IMR-90 (cell line): ENCODE measurements at regions not wholly inside any gene's neighbourhood (a gene's known extent, or its start where the extent isn't known, plus 50 kb on each side); places are given as distances from the start of the nearest gene placed in this dataset.

Experiments
- ATAC-seq: fragments of 200-7000 bp; cut with Tn5 transposase; 2 replicates; pipeline ENCODE4 v1.9.1; 2020; ENCODE audit warnings: low read depth, mild to moderate bottlenecking, moderate library complexity
- BruUV-seq: library from RNA; stranded (reverse); fragments of 400-500 nt; replicated peaks from 2 replicates; lab custom pipeline; 2021; lab: Mats Ljungman, UMichigan
- CTCF ChIA-PET: fragments of 300-600 bp; formaldehyde crosslinking; extraction: SDS; loops from one replicate; lab custom pipeline; 2021; ENCODE audit warnings: antibody characterized with exemption; lab: Yijun Ruan, JAX
- POLR2A ChIA-PET: fragments of 300-600 bp; sonication (Branson Sonifier 250); formaldehyde crosslinking; loops from one replicate; lab custom pipeline; 2022; ENCODE audit warnings: antibody characterized with exemption; ENCODE audit not compliant: unreplicated experiment; lab: Charles Lee
- DNase-seq: peaks from one replicate; pipeline ENCODE4 v3.0.0; 2013
- H2AFZ ChIP-seq: replicated peaks from 2 replicates; pipeline ENCODE3; 2013; ENCODE audit warnings: low read length, mild to moderate bottlenecking; ENCODE audit not compliant: poor library complexity
- H2AK5ac ChIP-seq: 2 replicates; pipeline ENCODE4 v1.6.1; 2013; ENCODE audit warnings: low read depth, low read length, inconsistent platforms
- H2AK9ac ChIP-seq: replicated peaks from 2 replicates; pipeline ENCODE3; 2013; ENCODE audit warnings: mild to moderate bottlenecking, low read depth, low read length, moderate library complexity; ENCODE audit not compliant: poor library complexity
- H2BK120ac ChIP-seq: 2 replicates; pipeline ENCODE4 v1.6.1; 2013; ENCODE audit warnings: low read depth, low read length, inconsistent platforms
- H2BK15ac ChIP-seq: 3 replicates; pipeline ENCODE4 v1.6.1; 2013; ENCODE audit warnings: low read depth, low read length, inconsistent platforms
- H2BK20ac ChIP-seq: 2 replicates; pipeline ENCODE4 v1.6.1; 2013; ENCODE audit warnings: low read depth, mild to moderate bottlenecking, inconsistent platforms, low read length, moderate library complexity
- H2BK5ac ChIP-seq: 2 replicates; pipeline ENCODE4 v1.6.1; 2013; ENCODE audit warnings: mild to moderate bottlenecking, low read depth, low read length, inconsistent platforms; ENCODE audit not compliant: poor library complexity, severe bottlenecking
- H3K14ac ChIP-seq: replicated peaks from 2 replicates; pipeline ENCODE4 v1.6.1; 2013; ENCODE audit warnings: low read depth, low read length, inconsistent platforms
- H3K18ac ChIP-seq: 2 replicates; pipeline ENCODE4 v1.6.1; 2013; ENCODE audit warnings: low read depth, low read length, control low read depth
- H3K23ac ChIP-seq: 2 replicates; pipeline ENCODE4 v1.6.1; 2013; ENCODE audit warnings: low read depth, low read length, inconsistent platforms
- H3K27ac ChIP-seq: 2 replicates; pipeline ENCODE4 v1.5.1; 2013; ENCODE audit warnings: mild to moderate bottlenecking, control low read depth, low read length; ENCODE audit not compliant: insufficient read depth
- H3K27me3 ChIP-seq: 2 replicates; pipeline ENCODE4 v1.6.1; 2013; ENCODE audit warnings: low read length; ENCODE audit not compliant: control insufficient read depth, insufficient read depth
- H3K36me3 ChIP-seq: 2 replicates; pipeline ENCODE4 v1.6.1; 2013; ENCODE audit warnings: low read length, mixed read lengths; ENCODE audit not compliant: control insufficient read depth, insufficient read depth
- H3K4ac ChIP-seq: 2 replicates; pipeline ENCODE4 v1.6.1; 2013; ENCODE audit warnings: low read depth, low read length, inconsistent platforms
- H3K4me1 ChIP-seq: 2 replicates; pipeline ENCODE4 v1.6.1; 2013; ENCODE audit warnings: low read length, mixed read lengths; ENCODE audit not compliant: control insufficient read depth, insufficient read depth
- H3K4me2 ChIP-seq: 2 replicates; pipeline ENCODE4 v1.6.1; 2013; ENCODE audit warnings: low read depth, mild to moderate bottlenecking, control low read depth, low read length, moderate library complexity
- H3K4me3 ChIP-seq: 2 replicates; pipeline ENCODE4 v1.5.1; 2013; ENCODE audit warnings: low read depth, mild to moderate bottlenecking, control low read depth, low read length, moderate library complexity; ENCODE audit not compliant: insufficient read depth
- H3K56ac ChIP-seq: 2 replicates; pipeline ENCODE4 v1.6.1; 2013; ENCODE audit warnings: low read length, inconsistent platforms; ENCODE audit not compliant: insufficient read depth; ENCODE audit errors: extremely low read depth
- H3K79me1 ChIP-seq, 2 experiments: 2 replicates each; pipeline ENCODE4 v1.6.1; 2013; ENCODE audit warnings: low read length in 2 of 2, inconsistent platforms in 1 of 2, low read depth in 1 of 2
- H3K9ac ChIP-seq: 2 replicates; pipeline ENCODE4 v1.6.1; 2013; ENCODE audit warnings: low read depth, low read length, control low read depth
- H3K9me1 ChIP-seq: 2 replicates; pipeline ENCODE4 v1.6.1; 2013; ENCODE audit warnings: low read length, inconsistent platforms; ENCODE audit not compliant: insufficient read depth
- H3K9me3 ChIP-seq: 2 replicates; pipeline ENCODE4 v1.6.1; 2013; ENCODE audit warnings: low read length; ENCODE audit not compliant: control insufficient read depth, insufficient read depth
- H4K20me1 ChIP-seq: 2 replicates; pipeline ENCODE4 v1.6.1; 2013; ENCODE audit warnings: low read length, inconsistent platforms; ENCODE audit not compliant: insufficient read depth
- H4K5ac ChIP-seq: 2 replicates; pipeline ENCODE4 v1.6.1; 2013; ENCODE audit warnings: mild to moderate bottlenecking, low read depth, low read length, control low read depth
- H4K8ac ChIP-seq, 2 experiments: 2 replicates each; pipeline ENCODE4 v1.6.1; 2013; ENCODE audit warnings: low read depth in 2 of 2, low read length in 2 of 2, control low read depth in 1 of 2, inconsistent platforms in 1 of 2
- H4K91ac ChIP-seq: 2 replicates; pipeline ENCODE4 v1.6.1; 2013; ENCODE audit warnings: low read depth, low read length, inconsistent platforms; ENCODE audit not compliant: insufficient read depth
- CEBPB ChIP-seq: IDR thresholded peaks from 2 replicates; pipeline ENCODE4 v1.6.1; 2012; ENCODE audit warnings: low read depth, low read length, improper control_type of control experiment
- FOS ChIP-seq: fragments of 150-350 bp; IDR thresholded peaks from 2 replicates; pipeline ENCODE4 v1.6.1; 2016; ENCODE audit warnings: low read depth, low read length
- MAZ ChIP-seq: IDR thresholded peaks from 2 replicates; pipeline ENCODE4 v1.6.1; 2012; ENCODE audit warnings: low read depth, mild to moderate bottlenecking, low read length, improper control_type of control experiment, moderate library complexity, borderline replicate concordance
- MXI1 ChIP-seq: IDR thresholded peaks from 2 replicates; pipeline ENCODE4 v1.6.1; 2012; ENCODE audit warnings: low read depth, mild to moderate bottlenecking, low read length, moderate library complexity, borderline replicate concordance
- POLR2A ChIP-seq: IDR thresholded peaks from 2 replicates; pipeline ENCODE4 v1.6.1; 2012; ENCODE audit warnings: mild to moderate bottlenecking, low read depth, low read length
- RAD21 ChIP-seq: IDR thresholded peaks from 2 replicates; pipeline ENCODE4 v1.6.1; 2012; ENCODE audit warnings: low read length, improper control_type of control experiment
- RCOR1 ChIP-seq: IDR thresholded peaks from 2 replicates; pipeline ENCODE4 v1.6.1; 2012; ENCODE audit warnings: mild to moderate bottlenecking, low read length, improper control_type of control experiment; ENCODE audit not compliant: insufficient replicate concordance
- RFX5 ChIP-seq: IDR thresholded peaks from 2 replicates; pipeline ENCODE4 v1.8.0; 2012; ENCODE audit warnings: low read depth, mild to moderate bottlenecking, low read length, moderate library complexity
- SMC3 ChIP-seq: fragments of 150-350 bp; IDR thresholded peaks from 2 replicates; pipeline ENCODE4 v1.6.1; 2016; ENCODE audit warnings: low read depth, mild to moderate bottlenecking, antibody characterized with exemption, low read length, moderate library complexity
- dilution Hi-C: fragments of 300-500 bp; cut with HindIII; formaldehyde crosslinking; loops from one replicate; pipeline ENCODE4 v1.14.3; 2018; ENCODE audit warnings: low sequenced_read_pairs; ENCODE audit not compliant: unreplicated experiment
- in situ Hi-C: fragments of 300-500 bp; cut with MboI; formaldehyde crosslinking; loops from 3 replicates; pipeline ENCODE4 v1.14.3; 2019; ENCODE audit warnings: low sequenced_read_pairs, inconsistent platforms, mixed read lengths
- intact Hi-C: fragments of 100-400 bp; cut with micrococcal nuclease; formaldehyde crosslinking; loops from 2 replicates; pipeline ENCODE4 v1.10.0; 2022
- TF ChIP-seq, protein P1 (sequence below): conservative IDR thresholded peaks from 2 replicates; pipeline ENCODE4 v1.5.1; 2012; ENCODE audit warnings: mild to moderate bottlenecking, low read depth, low read length, improper control_type of control experiment

DNA sequence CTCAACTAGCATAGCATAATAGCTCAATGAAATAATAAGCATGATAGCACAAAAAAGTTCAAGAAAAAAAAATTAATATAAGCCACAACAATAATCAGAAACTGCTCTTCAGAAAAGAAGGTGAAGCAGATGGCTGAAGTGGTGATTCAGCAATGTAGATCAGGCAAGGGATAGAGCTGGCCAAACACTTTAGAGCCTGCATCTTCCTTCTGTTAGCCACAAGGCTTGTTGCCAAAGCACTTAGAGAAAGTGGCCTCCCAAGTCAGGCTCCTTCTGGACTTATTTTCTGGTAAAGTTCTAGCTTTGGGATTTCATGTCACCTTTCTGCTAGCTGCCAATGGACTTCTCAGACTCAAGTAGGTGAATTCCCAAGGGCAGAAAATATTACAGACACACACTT, 60.3 kb upstream of the C1orf87 start:
- ATAC-seq, result no peak
- ChIA-PET POLR2A (no interaction called here), CTCF (interaction anchor here (1.1 kb wide), 1 partner anchor 14 kb away, joined by 3 read pairs; no protein-coding TSS in a partner anchor)
- no peak overlapping the region for H2BK120ac ChIP-seq
- no peak overlapping the region for H3K14ac ChIP-seq
- H2AK9ac ChIP-seq, result no peak overlapping the region
- H3K56ac ChIP-seq, result no peak overlapping the region
- H2BK20ac ChIP-seq, result no peak overlapping the region
- H3K4me3 ChIP-seq, result no peak overlapping the region
- H4K8ac ChIP-seq, result no peak overlapping the region
- TF ChIP-seq RAD21 (no peak), RCOR1 (no peak), MXI1 (no peak), FOS (no peak), CEBPB (no peak), SMC3 (no peak), RFX5 (no peak), POLR2A (no peak), MAZ (no peak)
- TF ChIP-seq, protein P1, sequence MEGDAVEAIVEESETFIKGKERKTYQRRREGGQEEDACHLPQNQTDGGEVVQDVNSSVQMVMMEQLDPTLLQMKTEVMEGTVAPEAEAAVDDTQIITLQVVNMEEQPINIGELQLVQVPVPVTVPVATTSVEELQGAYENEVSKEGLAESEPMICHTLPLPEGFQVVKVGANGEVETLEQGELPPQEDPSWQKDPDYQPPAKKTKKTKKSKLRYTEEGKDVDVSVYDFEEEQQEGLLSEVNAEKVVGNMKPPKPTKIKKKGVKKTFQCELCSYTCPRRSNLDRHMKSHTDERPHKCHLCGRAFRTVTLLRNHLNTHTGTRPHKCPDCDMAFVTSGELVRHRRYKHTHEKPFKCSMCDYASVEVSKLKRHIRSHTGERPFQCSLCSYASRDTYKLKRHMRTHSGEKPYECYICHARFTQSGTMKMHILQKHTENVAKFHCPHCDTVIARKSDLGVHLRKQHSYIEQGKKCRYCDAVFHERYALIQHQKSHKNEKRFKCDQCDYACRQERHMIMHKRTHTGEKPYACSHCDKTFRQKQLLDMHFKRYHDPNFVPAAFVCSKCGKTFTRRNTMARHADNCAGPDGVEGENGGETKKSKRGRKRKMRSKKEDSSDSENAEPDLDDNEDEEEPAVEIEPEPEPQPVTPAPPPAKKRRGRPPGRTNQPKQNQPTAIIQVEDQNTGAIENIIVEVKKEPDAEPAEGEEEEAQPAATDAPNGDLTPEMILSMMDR, result no peak
- DNase-seq, result peak; percentile 35
- H3K23ac ChIP-seq, result no peak overlapping the region
- intact Hi-C loops, result loop anchor here (2.0 kb wide), 1 partner anchor 65 kb away; no protein-coding TSS in a partner anchor
- BruUV-seq, result no TSS peak
- H3K9me3 ChIP-seq, result no peaks in the 10 kb centered on the region
- no peak overlapping the region for H3K27ac ChIP-seq
- in situ Hi-C loops, result no loop called here
- H2BK5ac ChIP-seq, result no peak overlapping the region
- H2AK5ac ChIP-seq, result no peak overlapping the region
- no peak overlapping the region for H3K18ac ChIP-seq
- no peak overlapping the region for H3K4me2 ChIP-seq
- H4K20me1 ChIP-seq, result no peaks in the 10 kb centered on the region
- H3K9ac ChIP-seq, result no peak overlapping the region
- H3K79me1 ChIP-seq, result no peaks in the 10 kb centered on the region
- no peak overlapping the region for H2BK15ac ChIP-seq
- H3K4ac ChIP-seq, result no peak overlapping the region
- no peak overlapping the region for H2AFZ ChIP-seq
- no peaks in the 10 kb centered on the region for H3K9me1 ChIP-seq
- H4K91ac ChIP-seq, result no peak overlapping the region
- H3K4me1 ChIP-seq, result no peaks in the 10 kb centered on the region
- H4K5ac ChIP-seq, result no peak overlapping the region
- no peaks in the 10 kb centered on the region for H3K27me3 ChIP-seq
- dilution Hi-C loops, result no loop called here
- H3K36me3 ChIP-seq, result no peaks in the 10 kb centered on the region
